Mesenchymal stem cell (in vitro differentiated cells and primary cell): ENCODE measurements at regions not wholly inside any gene's neighbourhood (a gene's known extent, or its start where the extent isn't known, plus 50 kb on each side); places are given as distances from the start of the nearest gene placed in this dataset.

Source experiments
- DNase-seq: peaks from one replicate; pipeline ENCODE4 v3.0.0-alpha.2; 2013
- H2AFZ ChIP-seq: one replicate; pipeline ENCODE4 v1.6.1; 2013; ENCODE audit warnings: low read depth, mild to moderate bottlenecking, control low read depth, inconsistent platforms, low read length, moderate library complexity
- H2AK5ac ChIP-seq: 2 replicates; pipeline ENCODE4 v1.6.1; 2013; ENCODE audit warnings: low read length, moderate library complexity, mild to moderate bottlenecking, inconsistent platforms; ENCODE audit not compliant: severe bottlenecking
- H2BK120ac ChIP-seq: one replicate; pipeline ENCODE4 v1.6.1; 2013; ENCODE audit warnings: low read depth, mild to moderate bottlenecking, inconsistent platforms, low read length, moderate library complexity
- H2BK12ac ChIP-seq, 2 experiments: one replicate each; pipeline ENCODE4 v1.6.1; 2013; ENCODE audit warnings: inconsistent platforms in 2 of 2, low read length in 2 of 2, mild to moderate bottlenecking in 2 of 2, moderate library complexity in 2 of 2, control low read depth in 1 of 2
- H2BK15ac ChIP-seq: one replicate; pipeline ENCODE4 v1.6.1; 2013; ENCODE audit warnings: mild to moderate bottlenecking, low read depth, inconsistent platforms; ENCODE audit not compliant: poor library complexity, severe bottlenecking
- H2BK5ac ChIP-seq: 2 replicates; pipeline ENCODE4 v1.6.1; 2013; ENCODE audit warnings: low read depth, mild to moderate bottlenecking, low read length, control low read depth, inconsistent platforms; ENCODE audit not compliant: poor library complexity, severe bottlenecking
- H3K14ac ChIP-seq, 2 experiments: one replicate each; pipeline ENCODE4 v1.6.1; 2013; ENCODE audit warnings: inconsistent platforms in 2 of 2, low read length in 2 of 2, control low read depth in 1 of 2, mild to moderate bottlenecking in 1 of 2, moderate library complexity in 1 of 2
- H3K18ac ChIP-seq, 2 experiments: one replicate each; pipeline ENCODE4 v1.6.1; 2013; ENCODE audit warnings: inconsistent platforms in 2 of 2, low read length in 2 of 2, control low read depth in 1 of 2, low read depth in 1 of 2, mild to moderate bottlenecking in 1 of 2
- H3K23ac ChIP-seq, 2 experiments: one replicate each; pipeline ENCODE4 v1.6.1; 2013; ENCODE audit warnings: inconsistent platforms in 2 of 2, low read length in 2 of 2, mild to moderate bottlenecking in 2 of 2, moderate library complexity in 2 of 2, control low read depth in 1 of 2
- H3K27ac ChIP-seq: 2 replicates; pipeline ENCODE4 v1.5.1; 2013; ENCODE audit warnings: mild to moderate bottlenecking, moderate library complexity, low read length, control low read depth, inconsistent platforms; ENCODE audit not compliant: poor library complexity, severe bottlenecking
- H3K27me3 ChIP-seq, 2 experiments: 2 replicates each; pipeline versions ENCODE4 v1.6.1 to v1.7.0; 2013; ENCODE audit warnings: low read length in 2 of 2, mild to moderate bottlenecking in 2 of 2, moderate library complexity in 2 of 2, control low read depth in 1 of 2, inconsistent platforms in 1 of 2; ENCODE audit not compliant: control insufficient read depth in 1 of 2, insufficient read depth in 1 of 2
- H3K36me3 ChIP-seq, 2 experiments: 2 replicates each; pipeline versions ENCODE4 v1.6.1 to v1.7.0; 2013; ENCODE audit warnings: low read length in 2 of 2, control low read depth in 1 of 2, inconsistent platforms in 1 of 2, low read depth in 1 of 2, mild to moderate bottlenecking in 1 of 2; ENCODE audit not compliant: insufficient read depth in 2 of 2, control insufficient read depth in 1 of 2
- H3K4ac ChIP-seq, 2 experiments: one replicate each; pipeline ENCODE4 v1.6.1; 2013; ENCODE audit warnings: inconsistent platforms in 2 of 2, low read length in 2 of 2, mild to moderate bottlenecking in 2 of 2, moderate library complexity in 2 of 2, control low read depth in 1 of 2, low read depth in 1 of 2
- H3K4me1 ChIP-seq: 2 replicates; pipeline ENCODE4 v1.6.1; 2013; ENCODE audit warnings: low read depth, low read length, control low read depth; ENCODE audit not compliant: control insufficient read depth, insufficient read depth
- H3K4me2 ChIP-seq: 2 replicates; pipeline ENCODE4 v1.6.1; 2013; ENCODE audit warnings: low read length, mild to moderate bottlenecking, inconsistent platforms; ENCODE audit not compliant: poor library complexity, severe bottlenecking
- H3K4me3 ChIP-seq, 2 experiments: 2 replicates each; pipeline versions ENCODE4 v1.5.1 to v1.7.0; 2013; ENCODE audit warnings: low read length in 2 of 2, mild to moderate bottlenecking in 2 of 2, control low read depth in 1 of 2, low read depth in 1 of 2; ENCODE audit not compliant: insufficient read depth in 1 of 2
- H3K79me1 ChIP-seq: replicated peaks from 2 replicates; pipeline ENCODE4 v1.6.1; 2013; ENCODE audit warnings: mild to moderate bottlenecking, control low read depth, low read length, inconsistent platforms; ENCODE audit not compliant: poor library complexity, severe bottlenecking
- H3K9ac ChIP-seq: 2 replicates; pipeline ENCODE4 v1.7.0; 2013; ENCODE audit warnings: mild to moderate bottlenecking, low read length, moderate library complexity
- H3K9me3 ChIP-seq: 2 replicates; pipeline ENCODE4 v1.7.0; 2013; ENCODE audit warnings: mild to moderate bottlenecking, low read length; ENCODE audit not compliant: control insufficient read depth
- H4K8ac ChIP-seq: one replicate; pipeline ENCODE4 v1.6.1; 2013; ENCODE audit warnings: inconsistent platforms, mild to moderate bottlenecking, low read length, moderate library complexity
- H4K91ac ChIP-seq: one replicate; pipeline ENCODE4 v1.6.1; 2013; ENCODE audit warnings: mild to moderate bottlenecking, low read length, inconsistent platforms
- WGBS: methylation state at CpG from one replicate; pipeline ENCODE4 v1.1.7; 2013; ENCODE audit warnings: mixed read lengths; 5-methylcytosine and 5-hydroxymethylcytosine counted together

DNA sequence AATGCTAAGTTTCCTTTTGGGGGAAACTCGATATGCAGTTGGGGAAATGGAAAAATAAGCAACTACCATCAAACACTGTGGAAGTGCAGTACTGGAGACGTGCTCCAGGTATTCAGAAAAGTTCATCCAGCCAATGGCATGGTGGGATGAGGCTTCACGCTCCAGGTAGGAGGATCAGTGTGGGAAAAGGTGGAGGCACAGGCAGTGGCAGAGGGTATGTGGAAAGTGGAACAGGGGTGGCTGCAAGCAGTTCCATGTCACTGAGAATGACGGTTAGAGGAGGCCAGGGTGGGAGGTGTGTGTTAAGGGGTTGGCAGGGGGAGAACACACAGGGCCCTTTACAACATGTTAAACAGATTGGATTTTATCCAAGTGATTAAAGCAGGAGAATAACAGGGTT is 105.1 kb upstream of the NCAM1 start:
- H3K9ac ChIP-seq = no peak overlapping the region
- H2AFZ ChIP-seq = no peak overlapping the region
- H3K9me3 ChIP-seq = peaks cover 17% of the 10 kb centered on the region
- H2AK5ac ChIP-seq = no peak overlapping the region
- H3K36me3 ChIP-seq = no peaks in the 10 kb centered on the region
- no peak overlapping the region for H3K18ac ChIP-seq
- no peak overlapping the region for H3K14ac ChIP-seq
- WGBS = 64% methylated on average over 4 of the region's 4 CpGs
- no peak overlapping the region for H3K4me2 ChIP-seq
- no peak overlapping the region for H2BK5ac ChIP-seq
- H3K79me1 ChIP-seq = no peaks in the 10 kb centered on the region
- no peak overlapping the region for H4K91ac ChIP-seq
- no peak overlapping the region for H4K8ac ChIP-seq
- no peak overlapping the region for H2BK12ac ChIP-seq
- H3K27me3 ChIP-seq = no peaks in the 10 kb centered on the region
- H3K4ac ChIP-seq = no peak overlapping the region
- no peak overlapping the region for H2BK120ac ChIP-seq
- no peak overlapping the region for H2BK15ac ChIP-seq
- no peak overlapping the region for H3K23ac ChIP-seq
- no peaks in the 10 kb centered on the region for H3K4me1 ChIP-seq
- no peak overlapping the region for H3K27ac ChIP-seq
- no peak for DNase-seq
- H3K4me3 ChIP-seq = no peak overlapping the region

GRCh38 chr11:112856591-112856990 is 104.6 kb upstream of the NCAM1 start:
- Histone ChIP-seq H4K91ac (no peak overlapping the region), H3K14ac (no peak overlapping the region), H3K9me3 (peaks cover 22% of the 10 kb centered on the region), H2BK120ac (no peak overlapping the region), H3K23ac (no peak overlapping the region), H3K79me1 (no peaks in the 10 kb centered on the region), H4K8ac (no peak overlapping the region), H3K4me2 (no peak overlapping the region), H2BK12ac (no peak overlapping the region), H3K4ac (no peak overlapping the region), H3K4me1 (no peaks in the 10 kb centered on the region), H2AK5ac (no peak overlapping the region), H3K4me3 (no peak overlapping the region), H3K9ac (no peak overlapping the region), H3K18ac (no peak overlapping the region), H2BK5ac (no peak overlapping the region), H2BK15ac (no peak overlapping the region), H2AFZ (no peak overlapping the region), H3K36me3 (no peaks in the 10 kb centered on the region), H3K27me3 (no peaks in the 10 kb centered on the region), H3K27ac (no peak overlapping the region)
- no peak for DNase-seq
- WGBS = 27% methylated on average over 2 of the region's 2 CpGs

- no peak overlapping the region for H3K4me2 ChIP-seq
- H3K4me3 ChIP-seq = no peak overlapping the region
- H3K18ac ChIP-seq = no peak overlapping the region
- no peak overlapping the region for H2BK120ac ChIP-seq
- no peak overlapping the region for H3K23ac ChIP-seq
- H4K91ac ChIP-seq = no peak overlapping the region
- H3K27ac ChIP-seq = no peak overlapping the region
- H3K27me3 ChIP-seq = no peaks in the 10 kb centered on the region
- H3K9me3 ChIP-seq = peaks cover 40% of the 10 kb centered on the region
- no peak overlapping the region for H2BK5ac ChIP-seq
- WGBS = 64% methylated on average over 5 of the region's 5 CpGs
- no peaks in the 10 kb centered on the region for H3K79me1 ChIP-seq
- H3K4me1 ChIP-seq = no peaks in the 10 kb centered on the region
- H3K14ac ChIP-seq = no peak overlapping the region
- H4K8ac ChIP-seq = no peak overlapping the region
- H2BK15ac ChIP-seq = no peak overlapping the region
- no peak overlapping the region for H2BK12ac ChIP-seq
- no peak overlapping the region for H3K4ac ChIP-seq
- no peaks in the 10 kb centered on the region for H3K36me3 ChIP-seq
- no peak overlapping the region for H3K9ac ChIP-seq
- no peak for DNase-seq
- no peak overlapping the region for H2AFZ ChIP-seq
- H2AK5ac ChIP-seq = no peak overlapping the region
Measured at GRCh38 chr11:112858289-112859023, 102.8 kb upstream of the NCAM1 start.

DNA sequence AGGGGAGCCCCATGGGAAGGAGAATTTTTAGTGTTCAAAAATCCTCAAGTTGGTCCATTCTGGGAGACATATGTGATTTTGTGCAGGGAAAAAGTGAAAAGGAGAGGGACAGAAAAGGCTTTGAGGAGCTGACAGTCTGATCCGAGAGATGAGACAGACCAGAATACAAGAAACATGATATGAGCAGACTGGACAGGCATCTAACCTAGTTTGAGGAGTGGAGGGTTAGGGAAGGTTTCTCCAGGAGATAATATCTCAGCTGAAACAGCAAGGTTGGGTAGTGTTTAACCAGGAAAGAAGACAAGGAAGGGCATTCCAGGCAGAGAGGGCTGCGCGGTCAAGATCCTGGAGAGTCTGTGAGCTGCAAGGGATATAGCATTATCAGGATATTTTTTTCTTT is 101.4 kb upstream of the NCAM1 start:
- Histone ChIP-seq H3K4me1 (no peaks in the 10 kb centered on the region), H3K4me2 (no peak overlapping the region), H4K8ac (no peak overlapping the region), H2BK15ac (no peak overlapping the region), H2BK120ac (no peak overlapping the region), H4K91ac (no peak overlapping the region), H3K9ac (no peak overlapping the region), H3K9me3 (peaks cover 43% of the 10 kb centered on the region), H3K27me3 (peaks cover 0 to 4% of the 10 kb centered on the region in 2 experiments), H2BK12ac (no peak overlapping the region), H3K4me3 (no peak overlapping the region), H3K18ac (no peak overlapping the region), H2AFZ (no peak overlapping the region), H3K79me1 (no peaks in the 10 kb centered on the region), H3K14ac (no peak overlapping the region), H2AK5ac (no peak overlapping the region), H3K23ac (no peak overlapping the region), H3K4ac (no peak overlapping the region), H2BK5ac (no peak overlapping the region), H3K27ac (no peak overlapping the region), H3K36me3 (no peaks in the 10 kb centered on the region)
- no peak for DNase-seq
- 77% methylated on average over 1 of the region's 3 CpGs for WGBS
